ENCODE measurements at regions not wholly inside any gene's neighbourhood (a gene's known extent, or its start where the extent isn't known, plus 50 kb on each side); places are given as distances from the start of the nearest gene placed in this dataset.
"Not testable (repeated sequence)": the region's sequence is repeated elsewhere in the genome, so short reads cannot be mapped to it uniquely, and the experiment has no call there.

DNA sequence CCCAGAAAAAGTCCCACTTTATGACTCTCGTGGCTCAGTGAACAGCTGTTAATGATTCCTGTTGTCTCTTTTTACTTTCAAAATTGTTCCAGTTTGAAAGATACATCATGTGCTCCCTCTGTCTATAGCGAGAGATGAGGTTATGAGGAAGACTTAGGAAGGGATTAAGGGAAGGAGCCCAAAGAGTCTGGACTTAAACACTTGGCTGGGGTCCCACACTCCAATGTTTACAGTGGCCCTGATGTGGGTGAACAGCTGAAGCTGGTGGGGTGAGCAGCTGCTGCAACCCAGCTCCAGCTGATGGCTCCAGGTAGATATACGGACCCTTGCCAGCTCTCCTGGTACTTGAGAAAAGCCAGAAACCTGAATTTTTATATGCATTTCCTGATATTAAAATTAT lies 84.5 kb upstream of the PLET1 start:
- peaks cover 0 to 1% (median 0%) of the 10 kb centered on the region in 3 donors for H3K4me1 Mint-ChIP-seq
- peaks cover 3% of the 10 kb centered on the region for H3K36me3 Mint-ChIP-seq
- no peaks in the 10 kb centered on the region for H3K9me3 Mint-ChIP-seq

DNA sequence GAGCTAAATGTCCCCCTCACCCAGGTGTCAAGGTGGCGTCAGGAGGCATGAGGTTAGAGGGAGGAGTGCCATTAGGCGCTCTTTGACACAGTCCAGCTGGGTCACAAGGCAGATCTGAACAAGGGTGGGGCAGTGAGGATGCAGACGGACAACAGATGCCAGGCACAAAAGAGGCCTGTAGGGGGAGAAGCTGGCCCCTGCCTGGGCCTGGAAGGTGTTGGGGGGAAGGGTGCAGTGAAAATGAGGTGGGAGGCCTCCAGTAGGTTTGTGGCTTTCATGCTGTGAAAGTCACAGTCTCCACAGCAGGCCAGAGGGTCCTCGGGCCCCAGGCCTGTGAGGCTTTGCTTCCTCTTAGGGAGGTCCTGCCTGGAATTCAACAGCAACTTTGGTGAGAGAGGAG lies 85.0 kb upstream of the PLET1 start:
- H3K36me3 Mint-ChIP-seq: peaks cover 3% of the 10 kb centered on the region
- no peak overlapping the region for H3K27ac Mint-ChIP-seq
- no peaks in the 10 kb centered on the region for H3K9me3 Mint-ChIP-seq
- peaks cover 0 to 1% (median 0%) of the 10 kb centered on the region in 3 donors for H3K4me1 Mint-ChIP-seq
- peaks cover 4% of the 10 kb centered on the region for H3K27me3 Mint-ChIP-seq
- H3K4me3 Mint-ChIP-seq: no peak overlapping the region

More for the DNA sequence above, 84.5 kb upstream of the PLET1 start:
- Mint-ChIP-seq H3K27ac (no peak overlapping the region), H3K27me3 (peaks cover 4% of the 10 kb centered on the region), H3K4me3 (no peak overlapping the region)

DNA sequence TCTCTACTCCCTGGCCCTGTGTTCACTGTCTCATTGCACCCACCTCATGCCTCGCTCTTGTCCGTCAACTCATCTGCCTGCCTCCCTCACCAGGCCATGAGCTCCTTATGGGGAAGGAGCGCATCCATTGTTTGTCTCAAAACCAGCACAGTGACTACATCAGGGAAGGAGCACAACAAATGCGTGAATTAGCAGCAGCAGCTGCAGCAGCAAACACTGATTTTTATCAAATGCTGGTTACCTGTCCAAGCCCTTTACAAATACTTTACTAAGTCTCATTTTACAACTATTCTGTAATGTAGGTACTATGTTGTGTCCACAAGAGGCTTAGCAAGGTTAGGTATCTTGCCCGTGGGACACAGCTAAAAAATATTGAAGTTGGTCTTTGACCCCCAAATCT lies 85.9 kb upstream of the PLET1 start:
- Mint-ChIP-seq H3K27ac (no peak overlapping the region), H3K27me3 (peaks cover 4% of the 10 kb centered on the region), H3K36me3 (peaks cover 3% of the 10 kb centered on the region), H3K9me3 (peaks cover 0 to 4% (median 3%) of the 10 kb centered on the region in 3 donors), H3K4me1 (peaks cover 0 to 1% (median 0%) of the 10 kb centered on the region in 3 donors), H3K4me3 (no peak overlapping the region)

- Mint-ChIP-seq H3K9me3 (peaks cover 2 to 4% (median 3%) of the 10 kb centered on the region in 3 donors), H3K4me1 (peaks cover 0 to 1% (median 0%) of the 10 kb centered on the region in 3 donors), H3K36me3 (no peaks in the 10 kb centered on the region), H3K27me3 (peaks cover 4% of the 10 kb centered on the region), H3K27ac (no peak overlapping the region), H3K4me3 (no peak overlapping the region)
These were observed 87.9 kb upstream of the PLET1 start for GRCh38 chr11:112348480-112349029.

GRCh38 chr11:112351423-112351822 lies 90.8 kb upstream of the PLET1 start:
- H3K27ac Mint-ChIP-seq: peak overlapping the region in 1 of 3 donors; percentile 33
- H3K27me3 Mint-ChIP-seq, H3K9me3 Mint-ChIP-seq, H3K36me3 Mint-ChIP-seq, H3K4me3 Mint-ChIP-seq, H3K4me1 Mint-ChIP-seq: not testable (repeated sequence)

DNA sequence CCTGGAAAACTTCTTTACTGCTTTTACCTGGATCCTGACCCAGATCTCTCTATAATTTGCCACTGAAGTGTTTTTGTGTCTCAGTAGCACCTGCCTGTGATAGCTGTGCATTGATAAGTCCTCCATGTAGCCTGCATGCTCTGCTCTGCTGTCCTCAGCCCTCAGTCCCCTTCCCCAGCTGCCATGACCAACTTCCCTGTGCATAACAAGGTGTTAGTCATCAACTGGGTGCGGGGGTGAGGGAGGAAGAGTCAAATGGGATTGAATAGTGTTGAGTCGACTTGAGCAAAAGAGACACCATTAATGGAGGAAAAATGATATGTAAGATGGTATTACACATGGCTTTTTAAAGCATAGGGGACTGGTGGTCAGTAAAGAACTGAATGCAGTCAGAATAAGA lies 92.2 kb upstream of the PLET1 start:
- Mint-ChIP-seq H3K4me1 (peaks cover 0 to 1% (median 0%) of the 10 kb centered on the region in 3 donors), H3K36me3 (peaks cover 3% of the 10 kb centered on the region), H3K4me3 (no peak overlapping the region), H3K27me3 (peaks cover 2% of the 10 kb centered on the region), H3K9me3 (peaks cover 2 to 4% (median 3%) of the 10 kb centered on the region in 3 donors), H3K27ac (no peak overlapping the region)

- Mint-ChIP-seq H3K4me1 (no peaks in the 10 kb centered on the region), H3K4me3 (no peak overlapping the region), H3K27ac (no peak overlapping the region), H3K27me3 (peaks cover 2% of the 10 kb centered on the region), H3K9me3 (peaks cover 2 to 4% (median 3%) of the 10 kb centered on the region in 3 donors), H3K36me3 (peaks cover 3% of the 10 kb centered on the region)
These were observed 93.7 kb upstream of the PLET1 start for GRCh38 chr11:112354364-112354763.

DNA sequence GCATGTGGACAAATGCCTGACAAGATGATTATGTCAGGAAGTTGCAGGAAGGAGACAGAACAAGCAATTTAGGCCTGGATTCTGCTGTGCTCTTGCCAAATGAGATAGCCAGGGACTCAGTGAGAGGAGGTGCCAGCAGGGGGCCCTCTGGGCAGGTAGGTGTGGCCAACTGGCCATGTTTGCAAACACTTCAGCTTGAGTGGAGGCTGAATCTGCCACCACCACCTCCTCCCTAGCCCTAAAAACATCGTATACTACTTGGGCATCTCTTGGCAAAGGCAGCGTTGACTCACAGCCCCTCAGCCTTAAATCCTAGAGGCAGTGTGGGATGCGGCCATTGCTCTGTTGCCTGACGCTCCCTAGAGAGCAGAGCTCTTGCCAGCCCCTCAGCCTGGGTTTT lies 95.1 kb upstream of the PLET1 start:
- Mint-ChIP-seq H3K4me3 (no peak overlapping the region), H3K36me3 (peaks cover 3% of the 10 kb centered on the region), H3K27me3 (no peaks in the 10 kb centered on the region), H3K9me3 (peaks cover 2 to 4% (median 3%) of the 10 kb centered on the region in 3 donors), H3K27ac (no peak overlapping the region), H3K4me1 (no peaks in the 10 kb centered on the region)

DNA sequence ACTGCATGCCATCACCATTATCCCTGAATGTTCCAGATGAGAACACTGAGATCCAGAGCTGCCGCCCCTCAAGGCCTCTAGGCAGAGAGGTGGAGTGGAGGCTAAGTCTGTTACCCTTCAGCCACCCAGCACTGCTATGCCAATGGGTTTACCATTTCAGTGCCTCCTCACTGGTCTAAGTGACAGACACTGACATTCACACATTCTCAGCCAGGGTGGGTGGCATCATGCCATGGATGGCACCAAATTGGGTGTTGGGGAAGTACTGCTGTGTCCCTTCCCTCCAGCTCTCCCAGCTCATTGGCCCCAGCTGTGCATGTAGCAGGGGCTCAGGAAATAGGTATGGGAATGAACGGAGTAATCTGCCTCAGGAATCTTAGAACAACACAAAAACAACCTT lies 96.8 kb upstream of the PLET1 start:
- H3K9me3 Mint-ChIP-seq: no peaks in the 10 kb centered on the region

DNA sequence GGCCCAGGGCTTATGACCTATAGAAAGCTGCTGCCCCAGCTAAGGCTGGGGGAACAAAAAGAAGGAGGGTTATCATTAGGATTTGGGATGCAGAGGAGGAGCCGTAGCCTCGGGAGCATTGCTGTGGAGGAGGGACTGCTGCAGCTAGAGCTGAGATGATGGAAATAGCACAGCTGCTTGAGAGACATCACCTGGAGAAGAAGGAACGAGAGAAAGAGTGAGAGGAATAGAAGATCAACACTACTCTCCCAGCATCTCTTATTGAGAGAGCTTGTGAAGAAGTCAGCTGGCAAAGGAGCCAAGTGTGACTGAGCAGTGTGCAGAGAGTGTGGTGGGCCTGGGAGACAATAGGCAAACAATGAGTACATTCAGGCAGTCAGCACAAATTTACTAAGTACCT lies 100.7 kb upstream of the PLET1 start:
- Mint-ChIP-seq H3K4me3 (no peak overlapping the region), H3K27me3 (no peaks in the 10 kb centered on the region), H3K9me3 (no peaks in the 10 kb centered on the region), H3K27ac (no peak overlapping the region), H3K4me1 (no peaks in the 10 kb centered on the region), H3K36me3 (no peaks in the 10 kb centered on the region)

More for the DNA sequence above, 96.8 kb upstream of the PLET1 start:
- no peak overlapping the region for H3K27ac Mint-ChIP-seq
- H3K4me1 Mint-ChIP-seq: no peaks in the 10 kb centered on the region
- H3K27me3 Mint-ChIP-seq: no peaks in the 10 kb centered on the region
- H3K4me3 Mint-ChIP-seq: no peak overlapping the region
- peaks cover 3% of the 10 kb centered on the region for H3K36me3 Mint-ChIP-seq

DNA sequence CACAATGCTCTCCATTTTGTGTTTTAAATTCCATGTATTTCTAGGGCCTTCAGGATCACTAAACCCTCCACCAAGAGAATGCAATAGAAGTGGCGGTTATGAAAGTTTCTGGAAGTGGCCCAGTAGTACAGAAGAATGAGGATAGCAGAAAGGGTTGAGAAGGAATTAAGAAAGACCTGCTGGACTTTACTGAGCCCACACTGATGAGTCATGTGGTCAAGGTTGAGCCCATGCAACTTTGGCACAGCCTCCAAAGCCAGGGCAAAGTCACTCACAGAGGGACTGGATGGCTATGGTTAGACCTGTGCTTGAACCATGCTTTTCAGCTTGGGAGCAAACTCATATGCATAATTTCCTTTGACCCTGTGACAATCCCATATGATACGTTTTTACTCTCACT lies 102.9 kb upstream of the PLET1 start:
- H3K27me3 Mint-ChIP-seq: no peaks in the 10 kb centered on the region
- H3K27ac Mint-ChIP-seq: peak overlapping the region in 1 of 3 donors; percentile 72
- no peaks in the 10 kb centered on the region for H3K9me3 Mint-ChIP-seq
- H3K4me1 Mint-ChIP-seq: no peaks in the 10 kb centered on the region
- no peaks in the 10 kb centered on the region for H3K36me3 Mint-ChIP-seq
- H3K4me3 Mint-ChIP-seq: no peak overlapping the region

- Mint-ChIP-seq H3K4me1 (no peaks in the 10 kb centered on the region), H3K36me3 (no peaks in the 10 kb centered on the region), H3K9me3 (no peaks in the 10 kb centered on the region), H3K27ac (no peak overlapping the region), H3K27me3 (no peaks in the 10 kb centered on the region), H3K4me3 (no peak overlapping the region)
These were observed 104.4 kb upstream of the PLET1 start for GRCh38 chr11:112364962-112365481.

- H3K4me3 Mint-ChIP-seq: no peak overlapping the region
- no peaks in the 10 kb centered on the region for H3K9me3 Mint-ChIP-seq
- no peaks in the 10 kb centered on the region for H3K36me3 Mint-ChIP-seq
- H3K27me3 Mint-ChIP-seq: no peaks in the 10 kb centered on the region
- H3K4me1 Mint-ChIP-seq: peaks cover 0 to 2% (median 0%) of the 10 kb centered on the region in 3 donors
- H3K27ac Mint-ChIP-seq: no peak overlapping the region
These were observed 105.4 kb upstream of the PLET1 start for GRCh38 chr11:112366012-112366411.

DNA sequence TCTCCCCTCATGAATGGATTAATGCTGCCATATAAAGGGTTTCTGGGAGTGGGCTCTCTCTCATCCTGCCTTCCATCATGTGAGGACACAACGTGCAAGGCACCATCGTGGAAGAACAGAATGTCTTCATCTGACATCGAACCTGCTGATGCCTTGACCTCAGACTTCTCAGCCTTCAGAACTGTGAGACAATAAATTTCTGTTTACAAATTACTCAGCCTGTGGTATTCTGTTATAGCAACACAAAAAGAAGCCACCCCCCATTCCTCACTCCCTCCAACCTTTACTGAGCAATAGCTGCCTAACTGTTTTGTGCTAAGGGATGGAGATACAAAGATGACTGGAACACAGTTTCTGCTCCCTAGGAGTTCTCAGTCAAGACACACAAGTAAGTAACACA lies 106.1 kb upstream of the PLET1 start:
- Mint-ChIP-seq H3K36me3 (no peaks in the 10 kb centered on the region), H3K4me3 (no peak overlapping the region), H3K9me3 (no peaks in the 10 kb centered on the region), H3K27ac (no peak overlapping the region), H3K4me1 (peaks cover 0 to 2% (median 0%) of the 10 kb centered on the region in 3 donors), H3K27me3 (no peaks in the 10 kb centered on the region)

GRCh38 chr11:112367461-112367860 lies 106.8 kb upstream of the PLET1 start:
- no peak overlapping the region for H3K4me3 Mint-ChIP-seq
- H3K9me3 Mint-ChIP-seq: no peaks in the 10 kb centered on the region
- H3K36me3 Mint-ChIP-seq: no peaks in the 10 kb centered on the region
- no peaks in the 10 kb centered on the region for H3K27me3 Mint-ChIP-seq
- no peak overlapping the region for H3K27ac Mint-ChIP-seq
- H3K4me1 Mint-ChIP-seq: peaks cover 0 to 2% (median 0%) of the 10 kb centered on the region in 3 donors

GRCh38 chr11:112367895-112368294 lies 107.2 kb upstream of the PLET1 start:
- no peaks in the 10 kb centered on the region for H3K36me3 Mint-ChIP-seq
- no peaks in the 10 kb centered on the region for H3K9me3 Mint-ChIP-seq
- no peaks in the 10 kb centered on the region for H3K27me3 Mint-ChIP-seq
- H3K4me1 Mint-ChIP-seq: peaks cover 0 to 2% (median 0%) of the 10 kb centered on the region in 3 donors
- H3K4me3 Mint-ChIP-seq: no peak overlapping the region
- no peak overlapping the region for H3K27ac Mint-ChIP-seq

Measured in IgD-negative memory B cell (primary cell).